ENCODE measurements at regions not wholly inside any gene's neighbourhood (a gene's known extent, or its start where the extent isn't known, plus 50 kb on each side); places are given as distances from the start of the nearest gene placed in this dataset.

- no peaks in the 10 kb centered on the region for H4K20me1 ChIP-seq (ENCODE audit: insufficient read depth, low read length, poor library complexity, severe bottlenecking)
- TF ChIP-seq EZH2phosphoT487 (IDR thresholded peaks at IDR 0.05; ENCODE audit: borderline replicate concordance), result no peak
- TF ChIP-seq, protein P1, sequence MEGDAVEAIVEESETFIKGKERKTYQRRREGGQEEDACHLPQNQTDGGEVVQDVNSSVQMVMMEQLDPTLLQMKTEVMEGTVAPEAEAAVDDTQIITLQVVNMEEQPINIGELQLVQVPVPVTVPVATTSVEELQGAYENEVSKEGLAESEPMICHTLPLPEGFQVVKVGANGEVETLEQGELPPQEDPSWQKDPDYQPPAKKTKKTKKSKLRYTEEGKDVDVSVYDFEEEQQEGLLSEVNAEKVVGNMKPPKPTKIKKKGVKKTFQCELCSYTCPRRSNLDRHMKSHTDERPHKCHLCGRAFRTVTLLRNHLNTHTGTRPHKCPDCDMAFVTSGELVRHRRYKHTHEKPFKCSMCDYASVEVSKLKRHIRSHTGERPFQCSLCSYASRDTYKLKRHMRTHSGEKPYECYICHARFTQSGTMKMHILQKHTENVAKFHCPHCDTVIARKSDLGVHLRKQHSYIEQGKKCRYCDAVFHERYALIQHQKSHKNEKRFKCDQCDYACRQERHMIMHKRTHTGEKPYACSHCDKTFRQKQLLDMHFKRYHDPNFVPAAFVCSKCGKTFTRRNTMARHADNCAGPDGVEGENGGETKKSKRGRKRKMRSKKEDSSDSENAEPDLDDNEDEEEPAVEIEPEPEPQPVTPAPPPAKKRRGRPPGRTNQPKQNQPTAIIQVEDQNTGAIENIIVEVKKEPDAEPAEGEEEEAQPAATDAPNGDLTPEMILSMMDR (conservative IDR thresholded peaks at IDR 0.05; ENCODE audit: low read length), result no peak
- H3K9ac ChIP-seq (ENCODE audit: low read depth, low read length, poor library complexity, severe bottlenecking), result peak overlapping the region; percentile 85
- H3K4me2 ChIP-seq (ENCODE audit: low read depth, low read length, poor library complexity, severe bottlenecking), result peak overlapping the region; percentile 91
- no peaks in the 10 kb centered on the region for H3K9me2 ChIP-seq (replicated peaks; ENCODE audit: low read depth, low read length)
- peaks cover 37% of the 10 kb centered on the region for H3K79me2 ChIP-seq (ENCODE audit: insufficient read depth, low read length)
- peaks cover 19% of the 10 kb centered on the region for H3F3A ChIP-seq (ENCODE audit: low read depth)
- H3K4me1 ChIP-seq (ENCODE audit: insufficient read depth, low read length, poor library complexity, severe bottlenecking), result peaks cover 89% of the 10 kb centered on the region
- no peaks in the 10 kb centered on the region for H3K27me3 ChIP-seq (ENCODE audit: insufficient read depth, low read length, poor library complexity, severe bottlenecking)
- H2AFZ ChIP-seq (ENCODE audit: low read length), result no peak overlapping the region
- no peaks in the 10 kb centered on the region for H3K9me3 ChIP-seq (ENCODE audit: insufficient read depth, low read depth, low read length)
- no peak overlapping the region for H3K4me3 ChIP-seq (ENCODE audit: low read length, poor library complexity, severe bottlenecking)
- H3K36me3 ChIP-seq (ENCODE audit: insufficient read depth, low read length), result no peaks in the 10 kb centered on the region
These were observed 202.7 kb upstream of the PRSS58 start for GRCh38 chr7:142460402-142461117.

DNA sequence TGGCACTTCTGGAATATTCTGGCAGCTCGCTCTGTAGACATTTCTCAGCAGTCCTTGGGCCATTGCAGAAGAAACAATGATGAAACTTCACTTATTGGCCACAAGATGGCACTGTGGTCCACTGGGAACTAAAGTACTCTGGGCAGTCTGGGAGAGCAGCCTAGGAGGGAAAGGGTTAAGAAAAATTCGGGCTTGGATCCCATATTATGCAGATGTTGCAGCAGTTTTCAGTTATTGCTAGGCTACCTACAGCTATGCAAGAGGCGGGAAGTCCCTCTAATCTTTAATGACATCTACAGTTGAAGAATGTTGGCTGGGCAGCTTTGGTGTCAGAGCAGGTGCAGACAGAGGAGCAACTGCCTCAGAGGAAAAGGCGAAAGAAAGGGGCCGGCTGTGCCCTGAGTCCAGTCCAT lies 201.7 kb upstream of the PRSS58 start:
- TF ChIP-seq, protein P1 (conservative IDR thresholded peaks at IDR 0.05; ENCODE audit: low read length), result peak; percentile 83
- TF ChIP-seq EZH2phosphoT487 (IDR thresholded peaks at IDR 0.05; ENCODE audit: borderline replicate concordance), result no peak
- no peaks in the 10 kb centered on the region for H3K9me2 ChIP-seq (replicated peaks; ENCODE audit: low read depth, low read length)
- no peaks in the 10 kb centered on the region for H3K9me3 ChIP-seq (ENCODE audit: insufficient read depth, low read depth, low read length)
- H4K20me1 ChIP-seq (ENCODE audit: insufficient read depth, low read length, poor library complexity, severe bottlenecking), result no peaks in the 10 kb centered on the region
- peak overlapping the region; percentile 91 for H3K4me2 ChIP-seq (ENCODE audit: low read depth, low read length, poor library complexity, severe bottlenecking)
- H3F3A ChIP-seq (ENCODE audit: low read depth), result peaks cover 19% of the 10 kb centered on the region
- no peaks in the 10 kb centered on the region for H3K36me3 ChIP-seq (ENCODE audit: insufficient read depth, low read length)
- peak overlapping the region; percentile 85 for H3K9ac ChIP-seq (ENCODE audit: low read depth, low read length, poor library complexity, severe bottlenecking)
- no peak overlapping the region for H2AFZ ChIP-seq (ENCODE audit: low read length)
- peak overlapping the region; percentile 42 for H3K4me3 ChIP-seq (ENCODE audit: low read length, poor library complexity, severe bottlenecking)
- no peaks in the 10 kb centered on the region for H3K27me3 ChIP-seq (ENCODE audit: insufficient read depth, low read length, poor library complexity, severe bottlenecking)
- peaks cover 47% of the 10 kb centered on the region for H3K79me2 ChIP-seq (ENCODE audit: insufficient read depth, low read length)
- peaks cover 94% of the 10 kb centered on the region for H3K4me1 ChIP-seq (ENCODE audit: insufficient read depth, low read length, poor library complexity, severe bottlenecking)

GRCh38 chr7:142457146-142457703 lies 199.4 kb upstream of the PRSS58 start:
- Histone ChIP-seq H3K36me3 (ENCODE audit: insufficient read depth, low read length) (no peaks in the 10 kb centered on the region), H3K79me2 (ENCODE audit: insufficient read depth, low read length) (peaks cover 28% of the 10 kb centered on the region), H3F3A (ENCODE audit: low read depth) (peaks cover 19% of the 10 kb centered on the region), H2AFZ (ENCODE audit: low read length) (no peak overlapping the region), H4K20me1 (ENCODE audit: insufficient read depth, low read length, poor library complexity, severe bottlenecking) (no peaks in the 10 kb centered on the region), H3K4me2 (ENCODE audit: low read depth, low read length, poor library complexity, severe bottlenecking) (peak overlapping the region; percentile 91), H3K9ac (ENCODE audit: low read depth, low read length, poor library complexity, severe bottlenecking) (peak overlapping the region; percentile 85), H3K27me3 (ENCODE audit: insufficient read depth, low read length, poor library complexity, severe bottlenecking) (no peaks in the 10 kb centered on the region), H3K4me3 (ENCODE audit: low read length, poor library complexity, severe bottlenecking) (no peak overlapping the region), H3K9me2 (replicated peaks; ENCODE audit: low read depth, low read length) (no peaks in the 10 kb centered on the region), H3K9me3 (ENCODE audit: insufficient read depth, low read depth, low read length) (no peaks in the 10 kb centered on the region), H3K4me1 (ENCODE audit: insufficient read depth, low read length, poor library complexity, severe bottlenecking) (peaks cover 94% of the 10 kb centered on the region)
- TF ChIP-seq, protein P1 (conservative IDR thresholded peaks at IDR 0.05; ENCODE audit: low read length), result no peak
- no peak for TF ChIP-seq EZH2phosphoT487 (IDR thresholded peaks at IDR 0.05; ENCODE audit: borderline replicate concordance)

Measured in Loucy (cell line).